HG03571 (cell line): ENCODE measurements at regions not wholly inside any gene's neighbourhood (a gene's known extent, or its start where the extent isn't known, plus 50 kb on each side); places are given as distances from the start of the nearest gene placed in this dataset.
"Not testable (repeated sequence)": the region's sequence is repeated elsewhere in the genome, so short reads cannot be mapped to it uniquely, and the experiment has no call there.

Experiments
- ATAC-seq: cut with Tn5 transposase; IDR thresholded peaks from one replicate; pipeline ENCODE4 v1.9.1; 2021; ENCODE audit not compliant: unreplicated experiment

DNA sequence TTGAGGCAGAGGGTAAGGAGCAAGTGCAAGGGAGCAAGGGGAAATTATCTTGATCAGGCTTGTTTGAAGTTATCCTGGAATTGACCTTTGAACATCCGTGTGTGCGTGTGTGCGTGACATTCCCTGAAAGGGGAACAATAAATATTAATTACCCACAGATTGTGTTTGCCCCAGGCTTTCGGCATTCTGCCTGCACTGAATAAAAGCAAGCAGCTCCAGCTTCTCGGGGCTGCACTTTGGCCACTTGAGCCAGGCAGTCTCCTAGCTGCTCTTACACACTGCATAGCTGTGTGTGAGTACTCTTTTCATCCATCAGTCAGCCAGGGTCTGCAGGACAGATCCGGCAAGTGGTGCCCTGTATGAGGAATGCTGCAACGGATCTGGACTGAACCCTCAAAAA lies 107.7 kb upstream of the BTN3A2 start:
- no peak for ATAC-seq

DNA sequence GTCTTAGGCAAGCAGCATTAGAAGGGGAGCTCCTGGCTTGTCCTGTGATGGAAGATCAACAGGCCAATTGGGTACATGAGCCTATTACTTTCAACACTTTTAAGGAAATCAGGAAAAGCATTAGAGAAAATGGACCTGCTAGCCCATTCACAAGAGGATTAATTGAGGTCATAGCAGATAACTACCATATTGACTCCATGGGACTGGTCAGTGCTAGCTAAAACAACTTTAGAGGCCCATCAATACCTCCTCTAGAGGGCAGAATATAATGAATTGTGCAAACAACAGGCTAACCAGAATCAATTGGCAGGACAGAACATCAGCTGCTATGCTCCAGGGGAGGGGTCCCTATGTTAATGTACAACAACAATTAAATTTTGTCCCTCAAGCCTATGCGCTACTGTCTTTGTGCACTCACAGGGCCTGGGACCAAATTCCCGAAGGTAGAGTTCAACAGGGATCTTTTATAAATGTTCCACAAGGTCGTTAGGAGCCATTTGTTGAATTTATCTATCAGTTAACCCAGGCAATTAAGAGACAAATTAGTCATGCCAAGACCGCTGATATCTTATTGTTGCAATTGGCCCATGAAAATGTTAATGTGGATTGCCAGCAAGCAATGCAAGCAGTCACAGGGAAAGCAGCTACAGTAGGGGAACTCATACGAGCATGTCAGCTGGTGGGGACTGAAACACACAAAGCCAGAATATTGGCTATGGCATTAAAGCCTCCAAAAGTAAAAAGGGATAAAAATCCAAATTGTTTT lies 106.6 kb upstream of the BTN3A2 start:
- no peak for ATAC-seq

DNA sequence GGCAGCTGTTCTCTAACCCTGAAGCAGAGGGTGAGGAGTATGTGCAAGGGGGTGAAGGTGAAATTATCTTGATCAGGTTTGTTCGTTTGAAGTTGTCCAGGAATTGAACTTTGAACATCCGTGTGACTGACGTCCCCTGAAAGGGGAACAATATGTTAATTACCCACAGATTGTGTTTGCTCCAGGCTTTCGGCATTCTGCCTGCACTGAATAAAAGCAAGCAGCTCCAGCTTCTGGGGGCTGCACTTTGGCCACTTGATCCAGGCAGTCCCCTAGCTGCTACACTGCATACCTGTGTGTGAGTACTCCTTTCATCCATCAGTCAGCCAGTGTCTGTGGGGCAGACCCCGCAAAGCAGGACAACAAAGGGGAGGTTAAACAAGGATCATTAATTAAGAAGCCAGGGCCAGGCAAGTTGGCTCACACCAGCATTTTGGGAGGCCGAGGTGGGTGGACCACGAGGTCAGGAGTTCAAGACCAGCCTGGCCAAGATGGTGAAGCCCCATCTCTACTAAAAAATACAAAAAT lies 104.8 kb upstream of the BTN3A2 start:
- ATAC-seq: no peak

DNA sequence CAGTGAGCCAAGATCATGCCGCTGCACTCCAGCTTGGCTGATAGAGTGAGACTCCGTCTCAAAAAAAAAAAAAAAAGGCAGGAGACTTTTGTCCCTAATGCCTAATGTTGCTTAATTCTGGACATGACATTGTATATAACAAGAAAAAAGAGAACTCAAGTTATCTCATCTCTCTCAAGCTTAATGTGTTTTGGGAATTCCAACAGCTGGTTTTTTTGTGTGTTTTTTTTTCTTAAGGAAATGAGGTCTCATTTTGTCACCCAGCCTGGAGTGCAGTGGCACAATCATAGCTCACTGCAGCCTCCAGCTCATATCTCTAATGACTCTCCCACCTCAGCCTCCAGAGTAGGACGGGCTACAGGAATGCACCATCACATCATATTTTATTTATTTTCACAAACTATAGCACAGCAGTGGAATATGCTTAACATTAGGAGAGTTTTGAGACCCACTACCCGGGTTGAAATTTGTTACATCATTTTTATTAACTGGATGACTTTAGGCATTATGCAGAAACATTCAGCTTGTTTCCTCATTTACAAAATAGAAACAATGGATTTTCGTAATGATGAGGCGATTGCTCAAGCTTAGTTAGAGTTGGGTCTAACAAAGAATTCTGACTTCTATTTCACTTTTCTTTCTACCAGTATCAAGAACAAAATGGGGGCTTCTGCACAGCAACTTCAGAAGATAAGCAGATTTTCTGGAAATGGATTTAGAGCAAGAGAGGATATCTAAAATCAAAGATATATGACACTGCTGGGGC lies 104.1 kb upstream of the BTN3A2 start:
- ATAC-seq: no peak

DNA sequence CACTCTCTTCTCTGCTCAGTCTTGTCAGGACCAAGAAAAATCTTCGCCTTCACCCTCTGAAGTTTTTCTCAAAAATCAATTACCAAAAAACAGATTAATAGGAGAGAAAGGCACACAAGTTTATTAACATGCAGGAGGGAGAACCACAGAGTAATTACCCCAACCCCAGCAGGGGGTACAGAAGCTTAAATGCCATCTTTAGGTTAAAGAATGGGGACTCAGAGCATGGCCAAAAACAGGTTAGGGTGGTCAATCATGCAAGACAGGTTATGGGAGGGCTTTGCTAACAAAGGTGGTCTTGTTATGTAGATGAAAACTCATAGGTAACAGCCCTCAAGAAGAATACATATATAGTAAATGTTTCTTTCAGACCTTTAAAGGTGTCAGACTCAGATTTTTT lies 100.5 kb upstream of the BTN3A2 start:
- ATAC-seq: no peak

DNA sequence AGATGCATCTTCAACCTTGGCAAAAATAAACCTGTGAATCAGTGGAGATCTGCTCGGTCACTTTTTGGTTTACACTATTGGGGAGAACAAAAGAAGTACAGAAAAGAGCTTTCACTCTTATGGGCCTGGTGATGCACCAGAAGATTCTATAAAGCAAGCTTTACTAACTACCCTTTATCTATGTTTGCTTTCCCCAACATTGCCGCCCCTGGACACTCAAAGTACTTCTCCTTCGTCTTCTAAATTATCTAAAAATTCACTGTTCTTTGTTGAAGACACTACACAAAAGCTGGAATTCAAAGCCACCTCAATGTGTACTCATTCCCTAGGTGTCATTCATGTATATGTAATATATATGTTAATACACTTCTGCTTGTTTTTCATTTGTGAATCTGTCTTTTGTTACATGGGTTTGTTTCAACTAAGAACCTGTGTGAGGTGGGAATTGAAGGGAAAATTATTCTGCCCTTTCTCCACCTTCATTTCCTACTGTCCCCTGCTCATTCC lies 97.9 kb upstream of the BTN3A2 start:
- no peak for ATAC-seq

DNA sequence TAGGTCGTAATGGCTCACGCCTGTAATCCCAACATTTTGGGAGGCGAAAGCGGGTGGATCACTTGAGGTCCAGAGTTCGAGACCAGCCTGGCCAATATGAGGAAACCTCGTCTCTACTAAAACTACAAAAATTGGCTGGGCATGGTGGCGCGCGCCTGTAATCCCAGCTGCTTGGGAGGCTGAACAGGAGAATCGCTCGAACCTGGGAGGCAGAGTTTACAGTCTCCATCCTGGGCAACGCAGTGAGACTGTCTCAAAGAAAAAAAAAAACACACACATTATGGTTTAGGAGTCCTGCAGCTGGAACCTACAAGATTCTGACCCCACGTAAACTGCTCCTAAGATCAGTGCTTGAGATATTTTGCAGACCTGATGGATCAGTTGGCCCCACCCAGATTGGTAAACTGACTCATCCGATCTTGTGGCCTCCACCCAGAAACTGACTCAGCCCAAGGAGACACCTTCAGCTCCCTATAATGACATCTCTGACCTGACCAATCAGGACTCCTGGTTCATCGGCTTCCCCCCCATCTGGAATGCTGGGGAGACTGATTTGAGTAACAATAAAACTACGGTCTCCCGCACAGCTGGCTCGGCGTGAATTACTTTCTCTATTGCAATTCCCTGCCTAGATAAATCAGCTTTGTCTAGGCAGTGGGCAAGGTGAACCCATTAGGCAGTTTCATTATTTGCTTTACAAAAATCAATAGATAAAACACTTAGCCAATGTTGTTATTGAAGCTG lies 96.2 kb upstream of the BTN3A2 start:
- ATAC-seq: no peak

DNA sequence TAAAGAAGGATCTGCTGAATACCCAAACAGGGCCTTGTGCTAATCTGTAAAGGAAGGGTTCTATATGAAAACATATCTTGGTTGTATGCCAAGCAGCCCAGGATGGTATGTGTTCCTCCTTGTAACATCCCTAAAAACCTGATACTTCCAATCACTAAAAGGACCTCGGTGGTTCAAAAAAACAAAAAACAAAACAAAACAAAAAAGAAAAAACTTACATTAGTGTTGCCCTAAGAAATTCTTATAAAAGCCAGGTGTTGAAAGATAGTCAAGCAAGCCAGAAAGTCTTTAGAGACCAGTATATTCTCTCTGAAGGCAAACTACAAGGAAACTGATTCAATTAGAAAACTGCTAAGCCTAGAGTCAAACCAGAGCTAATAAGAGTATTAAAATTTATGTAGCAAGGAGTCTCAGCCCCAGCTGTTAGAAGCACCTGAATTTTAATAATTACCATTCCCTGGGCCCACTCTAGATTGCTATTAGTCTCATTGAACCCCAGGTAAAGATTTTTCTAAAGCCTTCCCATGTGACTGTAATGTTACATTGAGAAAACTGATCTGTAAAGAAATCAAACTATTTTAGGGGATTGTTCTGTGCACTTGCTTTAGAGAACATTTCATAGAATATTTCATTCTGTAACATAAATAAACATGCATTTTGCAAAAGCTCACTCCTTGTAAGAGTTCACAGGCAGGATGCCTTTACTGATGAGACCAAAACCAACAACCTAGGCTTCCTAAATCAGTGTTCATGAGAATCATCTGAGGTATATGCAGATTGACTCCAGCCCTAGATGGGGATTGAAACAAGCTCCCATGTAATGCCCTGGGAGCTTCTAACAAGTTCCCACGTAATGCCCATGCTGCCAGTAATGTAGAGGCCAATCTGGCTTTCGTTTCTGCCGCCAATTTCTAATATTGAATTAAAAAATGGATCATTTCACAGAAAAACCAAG lies 95.2 kb upstream of the BTN3A2 start:
- no peak for ATAC-seq

DNA sequence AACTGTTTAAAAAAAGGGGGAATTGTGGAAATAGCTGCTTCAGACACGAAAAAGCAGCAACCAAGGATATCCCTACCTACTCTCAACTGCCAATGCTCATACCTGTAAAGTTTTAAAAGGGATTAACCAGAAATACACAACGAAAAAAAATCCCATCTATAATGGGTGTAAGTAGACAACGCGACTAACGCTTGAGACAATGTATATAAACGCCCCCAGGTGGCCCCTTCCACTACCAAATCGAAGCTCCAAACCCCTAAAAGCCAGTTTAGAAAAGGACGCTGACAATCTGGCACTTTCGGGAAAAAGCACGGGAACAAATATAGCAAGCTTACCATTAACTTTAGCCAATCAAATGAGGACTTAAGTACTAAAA lies 94.5 kb upstream of the BTN3A2 start:
- no peak for ATAC-seq

DNA sequence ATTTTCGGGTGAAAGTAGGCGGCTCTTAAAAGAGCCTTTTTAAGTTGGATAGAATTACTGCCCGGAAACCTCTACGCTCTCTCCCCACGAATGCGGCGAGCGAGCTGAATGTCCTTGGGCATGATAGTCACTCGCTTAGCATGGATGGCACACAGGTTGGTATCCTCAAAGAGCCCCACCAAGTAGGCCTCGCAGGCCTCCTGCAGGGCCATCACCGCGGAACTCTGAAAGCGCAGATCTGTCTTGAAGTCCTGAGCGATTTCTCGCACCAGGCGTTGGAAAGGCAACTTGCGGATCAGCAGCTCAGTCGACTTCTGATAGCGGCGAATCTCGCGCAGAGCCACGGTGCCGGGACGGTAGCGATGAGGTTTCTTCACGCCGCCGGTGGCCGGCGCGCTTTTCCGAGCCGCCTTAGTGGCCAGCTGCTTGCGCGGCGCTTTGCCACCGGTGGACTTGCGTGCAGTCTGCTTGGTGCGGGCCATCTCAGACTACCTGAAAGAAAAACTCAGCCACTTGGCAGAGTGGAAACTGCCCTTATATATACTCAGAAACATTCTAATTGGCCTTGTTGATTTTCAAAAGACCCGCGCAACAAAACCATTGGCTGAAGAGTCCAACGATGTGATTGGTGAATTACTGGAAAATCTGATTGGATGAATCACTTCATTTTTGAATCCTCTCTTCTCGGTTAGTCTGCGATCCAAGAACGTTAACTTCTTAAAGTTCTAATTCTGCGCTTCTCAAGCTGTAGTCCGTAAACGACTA lies 93.9 kb upstream of the BTN3A2 start:
- peak; percentile 25 for ATAC-seq

DNA sequence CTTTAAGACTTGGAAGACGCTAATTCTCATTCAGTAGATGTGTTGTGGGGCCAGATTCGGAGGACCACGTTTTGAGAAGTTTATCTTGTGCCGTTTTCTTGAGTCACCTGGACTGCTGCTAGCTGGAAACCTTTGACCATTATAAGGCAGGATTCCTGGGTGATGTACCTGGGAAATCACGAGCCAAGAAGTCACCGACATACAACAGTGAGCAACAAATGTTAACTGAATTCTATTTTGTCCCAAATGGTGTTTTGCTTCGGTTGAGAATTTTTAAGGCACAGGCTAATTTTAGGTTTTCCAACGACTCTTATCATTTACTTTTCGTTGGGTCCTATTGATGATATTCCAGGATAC lies 93.4 kb upstream of the BTN3A2 start:
- no peak for ATAC-seq

DNA sequence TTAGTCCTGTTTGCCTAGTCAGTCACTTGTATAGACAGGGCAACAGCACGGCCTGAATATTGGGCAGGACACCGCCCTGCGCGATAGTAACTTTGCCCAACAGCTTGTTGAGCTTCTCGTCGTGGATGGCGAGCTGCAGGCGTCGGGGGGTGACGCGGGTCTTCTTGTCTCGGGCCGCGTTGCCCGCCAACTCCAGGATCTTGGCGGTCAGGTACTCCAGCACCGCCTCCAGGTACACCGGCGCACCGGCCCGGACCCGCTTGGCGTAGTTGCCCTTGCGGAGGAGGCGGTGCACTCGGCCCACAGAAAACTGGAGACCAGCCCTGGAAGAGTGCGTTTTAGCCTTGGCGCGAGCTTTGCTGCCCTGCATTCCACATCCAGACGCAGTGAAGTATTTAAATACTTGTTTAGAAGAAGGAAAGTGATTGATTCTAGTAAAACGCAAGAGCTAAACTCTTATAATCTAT lies 92.8 kb upstream of the BTN3A2 start:
- peak; percentile 17 for ATAC-seq

DNA sequence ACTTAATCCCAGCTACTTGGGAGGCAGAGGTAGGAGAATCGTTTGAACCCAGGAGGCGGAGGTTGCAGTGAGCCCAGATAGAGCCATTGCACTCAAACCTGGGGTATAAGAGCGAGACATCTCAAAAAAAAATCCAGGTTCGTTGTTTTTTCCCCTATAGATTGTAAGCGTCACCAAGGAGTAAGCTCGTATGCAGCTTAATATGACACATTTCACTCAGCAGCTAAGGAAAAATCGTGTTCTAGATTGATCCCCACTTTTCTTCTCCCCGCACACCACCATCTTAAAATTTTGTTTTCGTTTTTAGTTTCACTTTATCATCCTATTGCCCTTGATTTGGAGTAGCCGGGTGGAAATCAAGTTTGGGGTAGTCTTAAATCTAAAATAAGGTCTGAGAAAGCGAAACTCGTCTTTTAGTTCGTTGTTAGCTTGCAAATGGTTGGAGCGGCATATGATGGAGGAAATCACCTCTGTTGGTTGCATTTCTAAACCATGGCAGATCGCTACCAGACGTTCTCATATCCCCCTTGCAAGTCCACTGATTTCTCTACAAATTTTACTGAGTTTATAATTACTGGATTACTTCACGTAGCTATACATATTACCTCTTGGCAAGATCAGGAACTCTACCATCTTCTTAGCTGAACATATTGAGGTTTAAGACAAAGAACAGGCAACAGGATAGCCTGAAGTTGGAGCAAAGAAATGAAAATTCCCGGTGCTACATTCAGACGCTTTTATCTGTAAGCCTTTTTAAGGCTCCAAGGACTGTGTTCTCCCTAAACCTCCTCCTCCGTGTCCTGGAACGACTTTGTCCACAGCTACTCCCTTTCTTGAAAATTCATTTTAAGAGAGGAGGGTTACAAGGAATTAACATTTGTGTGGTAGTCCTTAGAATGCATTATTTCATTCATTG lies 91.1 kb upstream of the BTN3A2 start:
- no peak for ATAC-seq

DNA sequence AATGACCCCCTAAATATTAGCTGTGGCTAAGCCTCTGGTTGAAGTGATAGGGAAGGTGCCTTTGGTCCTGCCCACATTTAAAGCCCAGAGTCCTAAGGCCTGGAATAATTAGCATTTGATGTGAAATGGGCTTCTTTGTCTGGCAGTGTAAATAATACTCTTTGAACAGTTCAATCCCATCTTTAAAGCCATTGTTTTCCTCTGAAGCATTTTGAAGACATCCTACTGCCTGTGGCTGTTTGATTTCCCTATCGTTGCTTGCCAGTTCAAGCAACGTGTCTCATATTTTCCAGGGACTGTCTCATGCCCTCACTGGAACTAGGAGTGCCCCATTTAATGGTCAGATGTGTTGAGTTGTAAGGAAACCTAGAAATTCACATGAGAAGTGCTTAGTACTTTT lies 89.3 kb upstream of the BTN3A2 start:
- ATAC-seq: no peak

DNA sequence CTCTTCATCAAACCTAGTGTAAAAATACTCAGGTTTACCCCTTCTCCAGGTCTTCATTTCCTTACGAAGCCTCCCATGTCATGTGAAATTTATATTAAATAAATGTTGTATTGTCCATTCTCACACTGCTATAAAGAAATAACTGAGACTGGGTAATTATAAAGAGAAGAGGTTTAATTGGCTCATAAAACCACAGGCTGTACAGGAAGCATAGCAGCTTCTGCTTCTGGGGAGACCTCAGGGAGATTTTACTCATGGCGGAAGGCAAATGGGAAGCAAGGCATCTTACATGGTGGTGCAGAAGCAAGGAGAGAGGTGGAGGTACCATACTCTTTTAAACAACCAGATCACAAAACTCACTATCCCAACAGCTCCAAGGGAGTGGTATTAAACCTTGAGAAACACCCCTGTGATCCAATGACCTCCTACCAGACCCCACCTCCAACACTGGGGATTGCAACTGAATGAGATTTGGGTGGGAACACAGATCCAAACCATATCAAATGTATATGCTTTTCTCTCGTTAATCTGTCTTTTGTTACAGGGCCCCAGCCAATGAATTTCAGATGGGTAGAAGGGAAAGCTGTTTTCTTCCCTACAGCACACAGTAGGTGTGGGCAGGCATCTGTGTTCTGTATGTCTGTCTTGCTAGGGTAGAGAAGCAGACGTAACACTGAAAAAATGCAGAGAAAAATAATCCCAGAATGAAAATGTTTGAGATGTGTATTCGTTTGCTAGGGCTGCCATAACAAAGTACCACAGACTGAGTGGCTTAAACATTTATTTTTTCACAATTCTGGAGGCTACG lies 88.0 kb upstream of the BTN3A2 start:
- ATAC-seq: no peak

DNA sequence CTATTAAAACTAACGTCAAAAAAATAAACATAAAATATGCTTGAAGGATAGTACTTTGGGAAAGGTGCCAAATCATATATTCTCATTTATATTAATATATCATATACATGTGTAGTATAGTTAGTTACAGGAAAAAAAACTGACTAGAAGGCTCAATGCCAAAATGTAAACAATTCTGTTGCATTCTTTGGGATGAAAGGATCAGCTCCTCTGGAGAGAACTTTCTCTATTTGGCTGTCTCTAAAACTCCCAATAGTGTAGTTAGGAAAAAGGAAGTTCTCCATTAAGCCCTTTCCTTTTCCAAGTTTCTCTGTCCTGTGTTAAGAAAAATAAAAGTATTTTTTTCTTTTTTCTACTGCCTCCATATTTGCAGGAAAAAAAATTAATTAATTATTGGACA lies 86.5 kb upstream of the BTN3A2 start:
- no peak for ATAC-seq

DNA sequence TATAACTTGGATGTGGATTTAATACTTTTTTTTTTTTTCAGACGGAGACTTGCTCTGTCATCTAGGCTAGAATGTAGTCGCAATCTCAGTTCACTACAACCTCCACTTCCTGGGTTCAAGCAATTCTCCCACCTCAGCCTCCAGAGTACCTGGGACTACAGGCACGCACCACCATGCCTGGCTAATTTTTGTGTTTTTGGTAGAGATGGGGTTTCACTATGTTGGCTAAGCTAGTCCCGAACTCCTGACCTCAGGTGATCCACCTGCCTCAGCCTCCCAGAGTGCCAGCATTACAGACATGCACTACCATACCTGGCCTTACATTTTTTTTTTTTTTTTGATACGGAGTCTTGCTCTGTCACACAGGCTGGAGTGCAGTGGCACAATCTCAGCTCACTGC lies 85.6 kb upstream of the BTN3A2 start:
- ATAC-seq: not testable (repeated sequence)

DNA sequence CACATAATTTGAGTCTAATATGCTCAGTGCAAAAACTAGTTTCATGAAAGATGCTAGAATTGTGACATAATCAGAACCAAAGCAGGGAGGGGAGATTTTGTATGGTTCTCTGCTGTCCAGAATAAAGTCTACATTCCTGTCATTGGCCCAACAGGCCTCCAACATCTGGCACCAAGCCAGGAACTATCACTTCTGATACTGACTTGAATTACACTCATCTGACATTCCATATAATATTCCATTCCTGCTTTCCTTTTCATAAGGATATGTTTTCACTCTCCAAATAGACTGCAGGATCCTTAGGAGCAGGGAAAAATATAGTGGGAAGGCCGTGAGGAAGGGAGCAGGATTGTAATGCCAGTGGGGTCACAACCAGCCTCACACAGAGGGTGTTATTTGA lies 84.6 kb upstream of the BTN3A2 start:
- ATAC-seq: no peak
